ENCODE measurements at regions not wholly inside any gene's neighbourhood (a gene's known extent, or its start where the extent isn't known, plus 50 kb on each side); places are given as distances from the start of the nearest gene placed in this dataset.

DNA sequence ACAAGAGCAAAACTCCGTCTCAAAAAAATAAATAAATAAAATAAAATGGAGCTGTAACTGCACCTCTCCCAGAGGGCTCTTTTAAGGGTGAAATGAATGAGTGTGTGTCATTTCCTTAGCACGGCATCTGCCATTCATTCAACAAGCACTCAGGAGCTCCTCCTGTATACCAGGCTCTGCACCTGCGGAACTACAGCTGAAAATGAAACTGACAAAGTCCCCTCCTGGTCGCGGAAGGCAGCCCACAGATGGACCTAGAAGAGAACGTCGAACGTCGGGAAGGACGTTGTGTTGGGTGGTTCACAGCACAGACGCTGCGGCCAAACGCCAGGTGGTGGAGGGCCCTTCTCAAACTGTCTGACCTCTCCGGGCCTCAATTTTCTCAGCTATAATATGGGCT lies 256.4 kb downstream of the TFAP2C start:
- Histone ChIP-seq H3K36me3 (ENCODE audit: control insufficient read depth in 1 of 2, insufficient read depth in 2 of 2, low read length in 2 of 2) (no peaks in the 10 kb centered on the region), H3K27ac (ENCODE audit: low read length) (no peak overlapping the region), H3K27me3 (ENCODE audit: low read depth, low read length) (no peaks in the 10 kb centered on the region), H3K4me1 (ENCODE audit: control insufficient read depth in 1 of 2, insufficient read depth in 2 of 2, low read length in 2 of 2) (no peaks in the 10 kb centered on the region), H3K4me3 (ENCODE audit: low read depth in 1 of 2, low read length in 2 of 2) (no peak overlapping the region), H3K9me3 (ENCODE audit: control insufficient read depth in 1 of 2, low read length in 2 of 2) (no peaks in the 10 kb centered on the region)

DNA sequence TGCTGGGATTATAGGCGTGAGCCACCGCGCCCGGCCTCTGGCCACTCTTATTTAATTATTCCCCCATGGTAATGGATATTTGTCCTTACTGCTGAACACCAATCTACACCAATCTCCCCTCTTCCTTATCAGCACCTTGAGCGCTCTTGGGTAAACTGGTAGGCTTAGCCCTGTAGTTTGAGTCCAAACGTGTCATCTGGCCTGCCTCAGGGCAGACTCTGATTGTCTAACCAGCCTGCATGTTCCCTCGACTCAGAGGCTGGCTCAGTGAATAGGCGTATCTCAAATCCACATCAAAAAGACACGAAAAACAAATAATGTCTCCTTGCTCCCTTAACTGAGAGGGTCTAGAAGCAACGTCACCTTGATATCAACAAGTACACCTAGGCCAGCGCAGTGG lies 260.9 kb downstream of the TFAP2C start:
- Histone ChIP-seq H3K27me3 (ENCODE audit: low read depth, low read length) (no peaks in the 10 kb centered on the region), H3K27ac (ENCODE audit: low read length) (no peak overlapping the region), H3K9me3 (ENCODE audit: control insufficient read depth in 1 of 2, low read length in 2 of 2) (no peaks in the 10 kb centered on the region), H3K4me1 (ENCODE audit: control insufficient read depth in 1 of 2, insufficient read depth in 2 of 2, low read length in 2 of 2) (no peaks in the 10 kb centered on the region), H3K36me3 (ENCODE audit: control insufficient read depth in 1 of 2, insufficient read depth in 2 of 2, low read length in 2 of 2) (no peaks in the 10 kb centered on the region), H3K4me3 (ENCODE audit: low read depth in 1 of 2, low read length in 2 of 2) (no peak overlapping the region)

DNA sequence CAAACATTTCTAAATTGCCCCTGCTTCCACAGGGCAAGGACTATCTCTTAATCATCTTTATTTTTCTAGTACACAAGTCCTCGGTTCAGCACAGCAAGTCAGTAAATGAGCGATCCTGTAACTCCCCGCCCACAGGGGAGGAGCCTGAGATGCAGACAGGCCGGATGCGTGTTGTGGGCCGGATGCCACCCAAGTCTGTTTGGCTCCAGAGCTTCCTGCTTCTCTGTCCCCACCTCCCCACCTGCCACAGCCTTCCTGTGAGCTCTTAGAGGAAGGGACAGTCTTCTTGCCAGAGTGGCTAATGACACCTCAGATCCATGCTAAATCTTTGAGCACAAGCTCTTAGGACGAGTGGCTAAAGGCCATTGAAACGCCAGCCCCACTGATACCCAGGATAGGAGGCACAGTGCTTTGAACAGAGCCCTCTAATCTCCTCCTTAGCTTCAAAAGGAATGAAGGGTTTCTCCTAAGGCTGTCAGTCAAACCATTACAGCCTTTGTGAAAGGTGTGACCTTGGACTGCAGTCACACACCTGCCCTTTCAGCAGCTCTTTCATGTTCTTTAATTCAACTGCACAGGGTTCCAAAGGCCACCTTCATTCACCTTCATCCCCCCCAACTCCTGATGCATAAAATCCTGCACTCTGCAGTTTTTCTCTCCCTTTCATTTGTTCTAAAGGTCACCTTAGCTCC lies 264.3 kb downstream of the TFAP2C start:
- Histone ChIP-seq H3K36me3 (ENCODE audit: control insufficient read depth in 1 of 2, insufficient read depth in 2 of 2, low read length in 2 of 2) (no peaks in the 10 kb centered on the region), H3K4me1 (ENCODE audit: control insufficient read depth in 1 of 2, insufficient read depth in 2 of 2, low read length in 2 of 2) (no peaks in the 10 kb centered on the region), H3K9me3 (ENCODE audit: control insufficient read depth in 1 of 2, low read length in 2 of 2) (no peaks in the 10 kb centered on the region), H3K4me3 (ENCODE audit: low read depth in 1 of 2, low read length in 2 of 2) (no peak overlapping the region), H3K27me3 (ENCODE audit: low read depth, low read length) (no peaks in the 10 kb centered on the region), H3K27ac (ENCODE audit: low read length) (no peak overlapping the region)

DNA sequence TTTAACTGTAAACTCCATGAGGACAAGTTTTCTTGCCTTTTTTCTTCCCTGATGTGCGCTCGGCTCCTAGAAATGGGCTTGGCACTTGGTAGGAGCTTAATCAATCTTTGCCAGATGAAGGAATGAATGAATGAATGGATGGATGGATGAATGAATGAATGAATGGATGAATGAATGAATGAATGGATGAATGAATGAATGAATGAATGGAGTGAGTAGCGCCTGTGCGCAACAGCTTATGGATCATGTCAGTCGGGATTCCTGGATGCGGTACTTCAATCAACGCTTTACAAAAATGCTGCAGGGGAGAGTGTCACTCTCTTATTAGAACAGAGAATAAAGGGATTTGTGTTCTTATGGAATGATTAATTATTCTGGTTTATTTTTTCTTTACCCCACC lies 267.3 kb downstream of the TFAP2C start:
- no peaks in the 10 kb centered on the region for H3K27me3 ChIP-seq (ENCODE audit: low read depth, low read length)
- no peaks in the 10 kb centered on the region for H3K36me3 ChIP-seq (ENCODE audit: control insufficient read depth in 1 of 2, insufficient read depth in 2 of 2, low read length in 2 of 2)
- H3K4me1 ChIP-seq (ENCODE audit: control insufficient read depth in 1 of 2, insufficient read depth in 2 of 2, low read length in 2 of 2) = no peaks in the 10 kb centered on the region
- H3K27ac ChIP-seq (ENCODE audit: low read length) = no peak overlapping the region
- peaks cover 0 to 2% of the 10 kb centered on the region in 2 donors for H3K9me3 ChIP-seq (ENCODE audit: control insufficient read depth in 1 of 2, low read length in 2 of 2)
- no peak overlapping the region for H3K4me3 ChIP-seq (ENCODE audit: low read depth in 1 of 2, low read length in 2 of 2)

DNA sequence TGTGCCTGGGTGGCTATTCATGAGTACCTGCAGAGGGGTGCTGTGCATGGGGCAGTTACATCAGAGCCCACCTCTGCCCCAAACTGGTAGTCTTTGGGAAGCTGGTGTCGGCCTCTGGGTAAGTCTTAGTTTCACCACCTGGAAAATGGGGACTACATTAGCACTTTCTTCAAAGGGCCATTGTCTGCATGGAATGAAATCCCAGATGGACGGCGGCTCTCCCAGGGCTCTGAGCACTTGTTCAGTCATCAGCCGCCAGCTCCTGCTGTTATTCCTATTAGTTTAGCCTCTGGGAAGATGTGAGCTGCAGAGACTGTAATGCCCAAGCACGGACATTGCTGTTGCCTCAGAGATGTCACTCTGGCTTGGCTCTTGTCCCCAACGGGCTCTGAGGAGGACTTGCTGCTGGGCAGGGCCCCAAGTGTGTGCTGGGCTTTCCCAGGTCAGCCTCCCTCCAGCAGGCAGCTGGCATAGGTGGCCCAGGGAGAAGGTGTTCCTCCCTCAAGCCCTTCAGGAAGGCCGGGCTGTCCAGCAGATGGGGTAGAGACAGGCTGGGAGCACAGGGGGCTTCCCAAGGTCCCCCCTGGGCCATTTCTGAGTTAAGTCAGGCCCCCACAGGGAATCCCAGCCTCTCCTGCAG lies 268.3 kb downstream of the TFAP2C start:
- Histone ChIP-seq H3K4me3 (ENCODE audit: low read depth in 1 of 2, low read length in 2 of 2) (no peak overlapping the region), H3K4me1 (ENCODE audit: control insufficient read depth in 1 of 2, insufficient read depth in 2 of 2, low read length in 2 of 2) (no peaks in the 10 kb centered on the region), H3K27me3 (ENCODE audit: low read depth, low read length) (no peaks in the 10 kb centered on the region), H3K36me3 (ENCODE audit: control insufficient read depth in 1 of 2, insufficient read depth in 2 of 2, low read length in 2 of 2) (no peaks in the 10 kb centered on the region), H3K27ac (ENCODE audit: low read length) (no peak overlapping the region), H3K9me3 (ENCODE audit: control insufficient read depth in 1 of 2, low read length in 2 of 2) (peaks cover 0 to 5% of the 10 kb centered on the region in 2 donors)

DNA sequence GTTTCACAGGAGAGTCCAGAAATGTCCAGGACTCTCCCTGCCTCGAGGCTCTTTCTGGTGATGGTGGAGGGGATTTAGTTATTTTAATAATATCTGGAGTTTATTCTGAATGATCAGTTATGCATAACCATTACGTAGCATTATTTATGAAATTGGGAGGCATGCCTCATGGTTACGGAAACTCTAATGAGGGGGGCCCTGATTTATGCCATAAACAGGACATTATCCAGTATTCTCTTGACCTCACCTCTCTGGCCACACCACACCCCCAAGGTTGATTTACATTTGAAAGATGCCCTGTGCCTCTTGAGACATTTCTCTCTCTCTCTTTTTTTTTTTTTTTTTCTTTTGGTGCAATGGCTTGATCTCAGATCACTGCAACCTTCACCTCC lies 268.8 kb downstream of the TFAP2C start:
- Histone ChIP-seq H3K36me3 (ENCODE audit: control insufficient read depth in 1 of 2, insufficient read depth in 2 of 2, low read length in 2 of 2) (no peaks in the 10 kb centered on the region), H3K4me3 (ENCODE audit: low read depth in 1 of 2, low read length in 2 of 2) (no peak overlapping the region), H3K27ac (ENCODE audit: low read length) (no peak overlapping the region), H3K9me3 (ENCODE audit: control insufficient read depth in 1 of 2, low read length in 2 of 2) (peaks cover 0 to 5% of the 10 kb centered on the region in 2 donors), H3K4me1 (ENCODE audit: control insufficient read depth in 1 of 2, insufficient read depth in 2 of 2, low read length in 2 of 2) (no peaks in the 10 kb centered on the region), H3K27me3 (ENCODE audit: low read depth, low read length) (no peaks in the 10 kb centered on the region)

DNA sequence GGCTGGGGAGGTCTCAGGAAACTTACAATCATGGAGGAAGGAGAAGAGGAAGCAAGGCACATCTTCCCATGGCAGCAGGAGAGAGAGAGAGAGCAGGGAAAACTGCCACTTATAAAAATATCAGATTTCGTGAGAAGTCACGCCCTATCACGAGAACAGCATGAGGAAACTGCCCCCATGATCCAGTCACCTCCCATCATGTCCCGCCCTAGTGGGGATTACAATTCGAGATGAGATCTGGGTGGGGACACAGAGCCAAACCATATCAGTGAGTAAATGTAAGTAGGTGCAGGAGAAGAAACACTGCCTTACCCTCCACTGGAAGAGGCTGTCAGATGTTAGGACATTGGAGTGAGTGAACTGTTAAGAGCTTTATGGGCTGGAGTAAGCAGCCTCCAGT lies 270.4 kb downstream of the TFAP2C start:
- no peaks in the 10 kb centered on the region for H3K4me1 ChIP-seq (ENCODE audit: control insufficient read depth in 1 of 2, insufficient read depth in 2 of 2, low read length in 2 of 2)
- no peaks in the 10 kb centered on the region for H3K36me3 ChIP-seq (ENCODE audit: control insufficient read depth in 1 of 2, insufficient read depth in 2 of 2, low read length in 2 of 2)
- no peak overlapping the region for H3K27ac ChIP-seq (ENCODE audit: low read length)
- H3K9me3 ChIP-seq (ENCODE audit: control insufficient read depth in 1 of 2, low read length in 2 of 2) = peaks cover 0 to 5% of the 10 kb centered on the region in 2 donors
- H3K27me3 ChIP-seq (ENCODE audit: low read depth, low read length) = no peaks in the 10 kb centered on the region
- H3K4me3 ChIP-seq (ENCODE audit: low read depth in 1 of 2, low read length in 2 of 2) = no peak overlapping the region

DNA sequence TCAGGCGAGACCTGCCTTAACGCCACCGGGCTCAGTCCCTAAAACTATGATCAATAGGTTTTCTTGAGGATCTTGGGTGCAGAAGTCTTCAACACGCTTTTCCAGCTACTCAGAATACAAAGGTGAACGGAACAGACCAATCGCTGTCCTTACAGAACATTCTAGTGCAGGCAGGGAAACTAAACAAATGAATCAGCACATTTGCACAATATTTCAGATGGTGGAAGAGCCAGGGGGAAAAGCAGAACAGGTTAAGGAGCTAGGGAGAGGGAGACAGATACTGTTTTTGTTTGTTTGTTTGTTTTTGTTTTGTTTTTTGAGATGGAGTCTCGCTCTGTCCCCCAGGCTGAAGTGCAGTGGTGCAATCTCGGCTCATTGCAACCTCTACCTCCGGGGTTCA lies 271.1 kb downstream of the TFAP2C start:
- Histone ChIP-seq H3K4me3 (ENCODE audit: low read depth in 1 of 2, low read length in 2 of 2) (no peak overlapping the region), H3K36me3 (ENCODE audit: control insufficient read depth in 1 of 2, insufficient read depth in 2 of 2, low read length in 2 of 2) (no peaks in the 10 kb centered on the region), H3K9me3 (ENCODE audit: control insufficient read depth in 1 of 2, low read length in 2 of 2) (peaks cover 0 to 5% of the 10 kb centered on the region in 2 donors), H3K27me3 (ENCODE audit: low read depth, low read length) (no peaks in the 10 kb centered on the region), H3K27ac (ENCODE audit: low read length) (no peak overlapping the region), H3K4me1 (ENCODE audit: control insufficient read depth in 1 of 2, insufficient read depth in 2 of 2, low read length in 2 of 2) (no peaks in the 10 kb centered on the region)

DNA sequence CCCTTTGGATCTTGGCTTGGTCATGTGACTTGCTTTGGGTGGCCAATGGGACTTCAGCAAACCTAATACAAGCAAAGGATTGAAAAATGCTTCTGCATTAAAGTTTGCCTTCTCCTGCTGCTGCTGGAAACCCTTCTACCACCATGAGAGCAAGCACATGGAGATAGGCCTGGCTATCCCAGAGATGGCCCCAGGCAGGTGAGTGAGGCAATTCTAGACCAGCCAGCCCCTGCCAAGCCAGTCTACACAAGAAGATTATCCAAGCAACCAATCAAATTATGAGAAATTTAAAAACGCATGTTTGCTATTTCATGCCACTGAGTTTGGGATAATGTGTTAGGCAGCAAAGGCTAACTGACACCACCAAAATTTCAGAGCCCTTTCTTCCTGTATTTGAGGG lies 274.3 kb downstream of the TFAP2C start:
- Histone ChIP-seq H3K9me3 (ENCODE audit: control insufficient read depth in 1 of 2, low read length in 2 of 2) (peaks cover 0 to 5% of the 10 kb centered on the region in 2 donors), H3K4me3 (ENCODE audit: low read depth in 1 of 2, low read length in 2 of 2) (no peak overlapping the region), H3K27ac (ENCODE audit: low read length) (no peak overlapping the region), H3K4me1 (ENCODE audit: control insufficient read depth in 1 of 2, insufficient read depth in 2 of 2, low read length in 2 of 2) (no peaks in the 10 kb centered on the region), H3K27me3 (ENCODE audit: low read depth, low read length) (no peaks in the 10 kb centered on the region), H3K36me3 (ENCODE audit: control insufficient read depth in 1 of 2, insufficient read depth in 2 of 2, low read length in 2 of 2) (no peaks in the 10 kb centered on the region)

DNA sequence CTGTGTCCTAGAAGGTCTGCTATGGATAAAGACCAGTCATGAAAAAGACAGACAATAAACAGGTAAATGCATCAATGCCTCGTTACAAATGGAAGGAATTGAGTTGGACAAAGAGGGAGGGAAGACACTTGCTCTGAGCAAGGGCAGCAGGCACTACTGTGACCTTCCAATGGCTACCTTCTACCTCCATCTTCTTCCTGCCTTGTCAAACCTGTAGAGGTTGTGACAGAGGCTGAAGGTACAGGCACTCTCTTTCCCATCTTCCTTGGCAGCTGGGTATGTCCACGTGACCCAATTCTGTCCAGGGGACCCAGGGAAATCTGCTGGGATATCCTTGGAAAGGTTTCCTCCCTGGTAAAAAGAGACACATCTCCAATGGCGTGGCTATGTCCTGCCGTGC lies 274.8 kb downstream of the TFAP2C start:
- H3K27me3 ChIP-seq (ENCODE audit: low read depth, low read length) = no peaks in the 10 kb centered on the region
- H3K4me3 ChIP-seq (ENCODE audit: low read depth in 1 of 2, low read length in 2 of 2) = no peak overlapping the region
- H3K27ac ChIP-seq (ENCODE audit: low read length) = no peak overlapping the region
- no peaks in the 10 kb centered on the region for H3K36me3 ChIP-seq (ENCODE audit: control insufficient read depth in 1 of 2, insufficient read depth in 2 of 2, low read length in 2 of 2)
- no peaks in the 10 kb centered on the region for H3K4me1 ChIP-seq (ENCODE audit: control insufficient read depth in 1 of 2, insufficient read depth in 2 of 2, low read length in 2 of 2)
- H3K9me3 ChIP-seq (ENCODE audit: control insufficient read depth in 1 of 2, low read length in 2 of 2) = peaks cover 0 to 5% of the 10 kb centered on the region in 2 donors

DNA sequence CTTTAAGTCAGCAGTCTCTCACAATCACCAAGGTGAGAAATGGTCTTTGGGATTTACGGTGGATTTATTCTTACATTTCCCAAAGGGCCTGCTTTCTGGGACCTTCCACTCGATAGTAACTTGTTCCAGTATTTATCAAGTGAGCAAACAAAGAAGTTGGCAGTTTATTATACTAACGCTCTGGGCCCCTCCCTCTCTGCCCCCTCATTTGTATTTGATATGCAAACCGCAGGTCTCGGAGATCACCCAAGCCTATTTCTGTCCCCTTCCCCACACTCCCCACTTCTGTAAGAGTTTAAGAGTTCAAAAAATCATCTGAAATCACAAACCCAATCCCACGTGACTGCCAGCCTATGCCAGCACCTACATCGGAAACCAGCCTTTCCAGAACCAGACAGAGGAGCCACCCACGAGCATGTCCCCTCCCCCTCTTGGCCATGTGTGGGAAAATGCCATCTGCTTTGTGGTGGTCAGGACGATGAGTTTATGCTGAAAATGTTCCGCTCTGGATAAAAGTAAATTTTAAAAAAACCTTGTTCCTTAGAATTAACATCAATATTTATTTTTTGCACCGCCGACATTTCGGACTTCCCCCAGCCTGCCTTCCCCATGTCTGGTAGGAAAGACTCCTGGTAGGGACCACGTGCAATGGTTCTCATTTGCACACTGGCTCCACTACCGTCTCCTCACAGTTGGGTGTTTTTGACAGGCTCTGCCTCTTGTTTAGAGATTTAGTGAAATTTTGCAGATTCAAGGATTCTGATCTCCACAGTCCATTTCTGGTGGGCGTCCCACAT lies 281.0 kb downstream of the TFAP2C start:
- Histone ChIP-seq H3K27me3 (ENCODE audit: low read depth, low read length) (no peaks in the 10 kb centered on the region), H3K36me3 (ENCODE audit: control insufficient read depth in 1 of 2, insufficient read depth in 2 of 2, low read length in 2 of 2) (no peaks in the 10 kb centered on the region), H3K27ac (ENCODE audit: low read length) (no peak overlapping the region)

More for the DNA sequence above, 281.0 kb downstream of the TFAP2C start:
- H3K4me3 ChIP-seq (ENCODE audit: low read depth in 1 of 2, low read length in 2 of 2) = no peak overlapping the region
- no peaks in the 10 kb centered on the region for H3K4me1 ChIP-seq (ENCODE audit: control insufficient read depth in 1 of 2, insufficient read depth in 2 of 2, low read length in 2 of 2)
- no peaks in the 10 kb centered on the region for H3K9me3 ChIP-seq (ENCODE audit: control insufficient read depth in 1 of 2, low read length in 2 of 2)

All from muscle layer of duodenum (tissue), 2 donors.